Mesothelial cell of epicardium (in vitro differentiated cells): ENCODE measurements at regions not wholly inside any gene's neighbourhood (a gene's known extent, or its start where the extent isn't known, plus 50 kb on each side); places are given as distances from the start of the nearest gene placed in this dataset.

Experiments
- DNase-seq, 2 experiments: peaks; one replicate each; pipeline ENCODE4 v3.0.0; 2021; ENCODE audit warnings: low spot score in 2 of 2; ENCODE audit not compliant: unreplicated experiment in 2 of 2
- H3K27ac Mint-ChIP-seq: 2 replicates; pipeline ENCODE4 v1.8.0; 2021; ENCODE audit warnings: mixed read lengths
- H3K27me3 Mint-ChIP-seq: 2 replicates; pipeline ENCODE4 v1.8.0; 2021; ENCODE audit warnings: low read depth, mixed read lengths
- H3K36me3 Mint-ChIP-seq: 2 replicates; pipeline ENCODE4 v1.8.0; 2021; ENCODE audit warnings: mixed read lengths
- H3K4me1 Mint-ChIP-seq: 2 replicates; pipeline ENCODE4 v1.8.0; 2021; ENCODE audit warnings: mixed read lengths
- H3K4me3 Mint-ChIP-seq: 2 replicates; pipeline ENCODE4 v1.8.0; 2021; ENCODE audit warnings: mild to moderate bottlenecking, moderate library complexity, mixed read lengths
- H3K9me3 Mint-ChIP-seq: 2 replicates; pipeline ENCODE4 v1.8.0; 2021; ENCODE audit warnings: mixed read lengths
- CTCF ChIP-seq: fragments of 200-600 bp; sonication (generic); IDR thresholded peaks from one replicate; pipeline ENCODE4 v1.5.0; 2021; ENCODE audit warnings: antibody characterized with exemption; ENCODE audit not compliant: unreplicated experiment

GRCh38 chr7:16129431-16130110 is 291.8 kb downstream of the CRPPA start:
- TF ChIP-seq CTCF: no peak
- no peak for DNase-seq
- H3K36me3 Mint-ChIP-seq: peaks cover 6% of the 10 kb centered on the region
- H3K27me3 Mint-ChIP-seq: no peaks in the 10 kb centered on the region
- H3K4me3 Mint-ChIP-seq: no peak overlapping the region
- peak overlapping the region; percentile 82 for H3K27ac Mint-ChIP-seq
- H3K4me1 Mint-ChIP-seq: peaks cover 16% of the 10 kb centered on the region
- peaks cover 12% of the 10 kb centered on the region for H3K9me3 Mint-ChIP-seq

GRCh38 chr7:16123117-16123770 is 298.1 kb downstream of the CRPPA start:
- Mint-ChIP-seq H3K27ac (no peak overlapping the region), H3K9me3 (peaks cover 38% of the 10 kb centered on the region), H3K27me3 (no peaks in the 10 kb centered on the region), H3K4me1 (peaks cover 3% of the 10 kb centered on the region), H3K4me3 (no peak overlapping the region), H3K36me3 (peaks cover 8% of the 10 kb centered on the region)
- TF ChIP-seq CTCF: no peak
- no peak for DNase-seq

- Mint-ChIP-seq H3K36me3 (peaks cover 12% of the 10 kb centered on the region), H3K4me1 (peaks cover 3% of the 10 kb centered on the region), H3K27me3 (no peaks in the 10 kb centered on the region), H3K27ac (peak overlapping the region; percentile 3), H3K4me3 (no peak overlapping the region), H3K9me3 (peaks cover 51% of the 10 kb centered on the region)
- no peak for DNase-seq
- no peak for TF ChIP-seq CTCF
Observed at GRCh38 chr7:16121876-16122390, 299.4 kb downstream of the CRPPA start.

GRCh38 chr7:16115374-16115773 is 306.0 kb downstream of the CRPPA start:
- Mint-ChIP-seq H3K4me1 (no peaks in the 10 kb centered on the region), H3K4me3 (no peak overlapping the region), H3K27me3 (no peaks in the 10 kb centered on the region), H3K9me3 (peaks cover 82% of the 10 kb centered on the region), H3K36me3 (peaks cover 30% of the 10 kb centered on the region), H3K27ac (no peak overlapping the region)
- no peak for DNase-seq
- TF ChIP-seq CTCF: no peak

- DNase-seq: no peak
- H3K4me3 Mint-ChIP-seq: no peak overlapping the region
- H3K9me3 Mint-ChIP-seq: peaks cover 83% of the 10 kb centered on the region
- H3K36me3 Mint-ChIP-seq: peaks cover 29% of the 10 kb centered on the region
- no peaks in the 10 kb centered on the region for H3K4me1 Mint-ChIP-seq
- H3K27me3 Mint-ChIP-seq: no peaks in the 10 kb centered on the region
- no peak overlapping the region for H3K27ac Mint-ChIP-seq
- TF ChIP-seq CTCF: no peak
Observed at GRCh38 chr7:16114633-16115032, 306.7 kb downstream of the CRPPA start.
